Occipital lobe (tissue), 1 donor: ENCODE measurements at regions not wholly inside any gene's neighbourhood (a gene's known extent, or its start where the extent isn't known, plus 50 kb on each side); places are given as distances from the start of the nearest gene placed in this dataset.

Experiments
- DNase-seq: peaks from one replicate; lab custom pipeline; 2025; lab: John Stamatoyannopoulos, UW

DNA sequence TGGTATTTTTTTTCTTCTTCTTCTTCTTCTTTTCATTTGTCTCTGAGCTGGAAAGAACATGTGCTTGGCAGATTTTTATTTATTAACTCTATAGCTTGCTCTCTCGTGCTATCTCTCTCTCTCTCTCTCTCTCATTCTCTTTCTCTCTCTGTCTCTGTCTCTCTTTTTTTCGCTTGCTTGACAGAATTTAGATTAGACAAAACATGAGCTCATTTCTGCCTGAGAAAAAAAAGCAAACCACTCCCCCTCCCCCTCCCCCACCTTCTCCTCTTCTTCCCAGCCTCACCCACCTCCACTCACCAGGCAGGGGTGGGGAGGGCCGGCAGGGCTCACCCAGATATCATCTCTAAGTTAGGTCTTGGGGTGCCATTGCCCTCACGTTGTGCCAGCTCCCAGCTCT is 81.5 kb downstream of the PJA1 start:
- DNase-seq: no peak

GRCh38 chrX:69083361-69083760 is 81.9 kb downstream of the PJA1 start:
- no peak for DNase-seq

- DNase-seq: no peak
Measured at GRCh38 chrX:69082753-69083150, 82.5 kb downstream of the PJA1 start.

DNA sequence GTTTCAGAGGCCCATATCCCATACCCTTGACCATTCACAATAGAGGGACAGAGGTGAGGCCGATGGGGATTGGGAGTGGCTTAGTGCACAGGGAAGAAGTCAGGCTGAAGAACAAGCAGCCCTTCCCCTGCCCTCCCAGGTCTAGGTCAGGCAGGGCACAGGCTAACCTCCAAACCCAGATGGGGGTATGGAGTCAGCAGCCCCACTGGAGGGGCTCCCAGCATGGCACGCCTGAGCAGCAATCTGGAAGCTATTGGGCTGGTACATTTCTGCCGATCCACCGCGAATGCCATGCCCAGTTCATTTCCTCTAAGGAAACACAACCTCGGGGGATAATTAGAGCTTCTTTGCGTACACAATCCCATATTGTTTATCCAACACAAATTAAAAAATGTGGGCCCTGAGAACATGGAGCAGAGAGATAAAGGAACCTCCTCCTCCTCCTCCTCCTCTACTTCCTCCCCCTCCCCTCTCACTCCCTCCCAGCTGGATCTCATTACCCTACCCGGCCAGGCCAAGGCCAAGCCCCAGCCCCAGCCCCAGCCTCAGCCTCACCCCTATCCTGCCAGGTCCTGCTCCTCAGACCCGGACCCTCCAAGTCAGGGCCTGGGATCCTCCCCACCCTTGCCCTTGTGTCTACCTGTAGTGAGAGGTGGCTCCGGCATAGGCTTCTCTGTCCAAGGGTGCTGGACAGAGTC is 83.0 kb downstream of the PJA1 start:
- no peak for DNase-seq

GRCh38 chrX:69080855-69081465 is 84.3 kb downstream of the PJA1 start:
- no peak for DNase-seq

- no peak for DNase-seq
Measured at GRCh38 chrX:69079268-69079667, 86.0 kb downstream of the PJA1 start.

DNA sequence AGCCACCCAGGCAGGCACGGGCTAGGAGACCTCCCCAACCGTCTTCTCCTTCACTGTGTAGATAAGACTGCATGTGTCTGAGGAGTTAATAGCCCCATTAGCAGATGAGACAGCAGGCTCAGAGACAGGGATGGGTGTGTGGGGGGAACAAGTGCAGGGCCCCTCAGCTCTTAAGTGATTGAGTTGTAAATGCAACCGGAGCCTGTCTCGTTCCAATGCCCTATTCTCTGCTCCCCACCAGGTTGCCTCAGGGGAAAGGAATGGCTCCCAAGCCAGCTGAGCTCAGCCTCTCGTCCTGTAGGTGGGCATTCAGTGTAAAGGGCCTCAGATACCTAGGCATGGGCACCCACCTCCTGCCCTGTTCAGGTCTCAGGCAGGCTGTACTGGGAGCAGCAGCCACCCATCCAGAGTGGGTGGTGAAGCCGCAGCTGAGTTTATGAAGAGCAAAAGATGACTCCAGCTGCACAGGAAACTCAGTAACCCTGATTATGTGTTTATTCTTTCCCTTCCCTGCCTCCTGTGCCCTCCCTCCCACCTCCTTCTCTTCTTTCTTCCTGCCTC is 87.3 kb downstream of the PJA1 start:
- DNase-seq: no peak

- DNase-seq: no peak
Measured at GRCh38 chrX:69076088-69076487, 89.2 kb downstream of the PJA1 start.

DNA sequence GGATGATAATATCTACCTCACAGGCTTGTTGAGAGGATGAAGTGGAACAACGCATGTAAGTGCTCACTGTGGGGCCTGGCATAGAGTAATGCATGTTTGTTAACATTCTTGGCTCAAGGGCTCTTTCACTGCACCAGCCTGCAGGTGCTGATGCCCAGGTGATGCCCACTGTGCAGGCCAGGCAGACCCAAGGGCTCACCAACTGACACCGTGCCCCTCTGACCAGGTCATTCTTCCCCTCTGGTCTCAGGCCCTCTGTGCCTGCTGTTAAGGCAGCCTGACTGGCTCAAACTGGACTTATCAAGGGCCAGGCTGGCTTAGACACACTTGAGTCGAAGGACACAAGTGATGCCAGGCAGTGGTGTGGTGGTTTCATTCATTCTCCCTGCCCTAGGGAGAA is 90.5 kb downstream of the PJA1 start:
- DNase-seq: no peak

GRCh38 chrX:69073721-69074120 is 91.5 kb downstream of the PJA1 start:
- no peak for DNase-seq

- no peak for DNase-seq
Measured at GRCh38 chrX:69073241-69073640, 92.0 kb downstream of the PJA1 start.

GRCh38 chrX:69072486-69073006 is 92.7 kb downstream of the PJA1 start:
- DNase-seq: no peak

- DNase-seq: no peak
Measured at GRCh38 chrX:69070949-69071650, 94.2 kb downstream of the PJA1 start.

- DNase-seq: no peak
Measured at GRCh38 chrX:69069876-69070275, 95.4 kb downstream of the PJA1 start.

GRCh38 chrX:69069086-69069445 is 96.2 kb downstream of the PJA1 start:
- no peak for DNase-seq

- no peak for DNase-seq
Measured at GRCh38 chrX:69068301-69069085, 96.8 kb downstream of the PJA1 start.

- no peak for DNase-seq
Measured at GRCh38 chrX:69067841-69068240, 97.4 kb downstream of the PJA1 start.

- no peak for DNase-seq
Measured at GRCh38 chrX:69066966-69067525, 98.2 kb downstream of the PJA1 start.

DNA sequence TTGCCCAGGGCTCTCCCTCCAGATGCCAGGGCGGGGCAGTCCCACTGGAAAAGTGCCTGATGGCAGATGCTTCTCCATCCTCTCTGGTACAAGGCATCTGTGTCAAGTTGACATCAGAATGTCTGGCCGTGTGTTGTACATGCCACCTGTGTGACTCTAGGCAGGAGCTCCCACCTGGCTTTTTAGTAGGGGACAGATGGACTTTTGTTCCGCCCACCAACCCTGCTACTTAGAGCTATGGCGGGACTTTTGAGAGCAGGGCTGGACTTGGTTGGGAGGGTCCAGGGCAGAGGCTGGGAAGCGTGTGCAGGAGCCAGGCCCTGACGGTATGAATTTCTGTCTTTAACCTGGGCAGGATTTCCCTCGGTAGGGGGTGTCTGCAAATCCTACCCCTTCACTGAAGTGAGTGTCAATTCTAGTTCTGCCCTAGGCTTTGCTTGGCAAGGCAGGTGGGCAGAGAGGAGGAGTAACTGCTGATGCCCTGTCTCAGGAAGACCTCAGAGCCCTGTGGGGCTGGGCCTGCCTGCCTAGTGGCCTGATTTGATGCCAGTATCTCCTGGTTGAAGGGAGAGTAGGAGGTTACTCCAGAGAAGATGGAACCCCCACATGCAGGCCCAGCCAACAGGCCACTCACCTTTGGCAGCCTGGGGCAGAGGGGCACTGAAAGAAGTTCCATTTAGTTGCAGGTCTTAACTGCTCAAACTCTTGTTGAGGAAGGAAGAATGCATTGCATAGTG is 99.1 kb downstream of the PJA1 start:
- DNase-seq: no peak

DNA sequence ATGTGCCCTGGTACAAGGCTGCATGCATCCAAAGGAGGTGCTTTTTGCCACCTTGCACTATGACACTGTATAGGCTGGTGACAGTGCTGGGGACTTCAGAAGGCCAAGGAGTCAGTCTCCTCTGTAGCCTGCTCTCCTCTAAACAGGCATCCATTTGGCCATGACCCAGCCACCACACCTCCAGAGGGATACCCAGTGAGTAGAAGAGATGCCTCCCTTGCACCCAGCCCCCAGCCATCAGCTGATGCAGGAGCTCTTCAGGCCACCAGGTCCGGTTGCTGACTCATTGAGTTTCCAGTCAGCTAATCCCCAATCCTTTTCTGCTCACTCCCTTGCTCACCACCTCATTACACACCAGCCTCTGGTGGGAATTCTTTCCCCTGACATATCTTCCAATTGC is 99.8 kb downstream of the PJA1 start:
- no peak for DNase-seq

DNA sequence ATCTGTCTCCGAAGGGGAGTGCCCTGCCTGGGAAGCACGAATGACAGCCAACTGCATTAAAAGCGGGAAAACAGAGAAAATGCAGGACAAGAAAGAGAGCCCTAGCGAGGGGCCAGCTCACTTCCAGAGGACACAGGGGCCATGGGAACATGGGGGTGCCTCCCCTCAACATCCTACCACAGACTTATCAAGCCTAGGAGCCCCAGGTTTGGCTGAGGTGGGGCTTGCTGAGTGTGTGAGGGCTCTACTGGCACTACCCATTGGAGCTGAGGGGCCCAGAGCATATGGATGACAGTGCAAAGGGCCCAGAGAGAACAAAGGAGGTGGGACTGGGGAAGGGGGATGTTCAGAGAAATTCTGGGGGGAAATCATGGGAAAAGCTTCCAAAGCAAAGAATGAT is 101.8 kb downstream of the PJA1 start:
- DNase-seq: no peak
